GM12878 (cell line): ENCODE measurements at regions not wholly inside any gene's neighbourhood (a gene's known extent, or its start where the extent isn't known, plus 50 kb on each side); places are given as distances from the start of the nearest gene placed in this dataset.

Experiments
- ATAC-seq: fragments of 200-7000 bp; cut with Tn5 transposase; 3 replicates; pipeline ENCODE4 v1.9.1; 2020; ENCODE audit warnings: mild to moderate bottlenecking, moderate library complexity
- BruUV-seq: library from RNA; stranded (reverse); fragments of 400-500 nt; replicated peaks from 2 replicates; lab custom pipeline; 2021; lab: Mats Ljungman, UMichigan
- CTCF ChIA-PET: fragments of 300-600 bp; sonication (Branson Sonifier 250); formaldehyde crosslinking; extraction: SDS; loops from one replicate; lab custom pipeline; 2021; ENCODE audit warnings: inconsistent platforms; lab: Yijun Ruan, JAX
- POLR2A ChIA-PET: fragments of 350-600 bp; formaldehyde crosslinking; extraction: SDS; loops from one replicate; lab custom pipeline; 2021; ENCODE audit warnings: inconsistent platforms; lab: Charles Lee
- RAD21 ChIA-PET: fragments of 300-600 bp; sonication (Branson Sonifier 250); formaldehyde crosslinking; loops from one replicate; lab custom pipeline; 2023; ENCODE audit warnings: antibody characterized with exemption; ENCODE audit not compliant: unreplicated experiment; lab: Charles Lee
- SMC1A ChIA-PET: fragments of 300-600 bp; sonication (Branson Sonifier 250); formaldehyde crosslinking; loops from one replicate; lab custom pipeline; 2023; ENCODE audit not compliant: unreplicated experiment, uncharacterized antibody; lab: Charles Lee
- DNase-seq: peaks from one replicate; pipeline ENCODE4 v3.0.0-alpha.2; 2011; ENCODE audit warnings: low read depth, low spot score
- FAIRE-seq: peaks from 3 replicates; lab custom pipeline; 2011; peaks lifted over from hg19 to GRCh38; lab: Jason Lieb, UNC
- H2AFZ ChIP-seq: 2 replicates; pipeline ENCODE4 v1.6.0; 2011; ENCODE audit warnings: low read depth, low read length, control low read depth; ENCODE audit not compliant: control insufficient read depth
- H3K27ac ChIP-seq: 2 replicates; pipeline ENCODE4 v1.5.1; 2011; ENCODE audit warnings: control low read depth; ENCODE audit not compliant: control insufficient read depth, insufficient read depth
- H3K27me3 ChIP-seq, 2 experiments: replicated peaks in 1 of 2; 2 replicates each; pipeline versions ENCODE4 v1.6.0 to v1.6.1; 2011; ENCODE audit warnings: low read length in 1 of 2; ENCODE audit not compliant: control insufficient read depth in 2 of 2, insufficient read depth in 2 of 2
- H3K36me3 ChIP-seq, 2 experiments: 2 replicates each; pipeline ENCODE4 v1.5.1; 2011; ENCODE audit warnings: low read length in 1 of 2; ENCODE audit not compliant: control insufficient read depth in 2 of 2, insufficient read depth in 2 of 2
- H3K4me1 ChIP-seq: 2 replicates; pipeline ENCODE4 v1.6.1; 2011; ENCODE audit warnings: mild to moderate bottlenecking, low read length, moderate library complexity, mixed read lengths; ENCODE audit not compliant: control insufficient read depth, insufficient read depth
- H3K4me2 ChIP-seq: 2 replicates; pipeline ENCODE4 v1.6.0; 2011; ENCODE audit warnings: control low read depth; ENCODE audit not compliant: control insufficient read depth, insufficient read depth
- H3K4me3 ChIP-seq: fragments of 200-600 bp; sonication (generic); 2 replicates; pipeline ENCODE4 v1.5.1; 2016
- H3K79me2 ChIP-seq: 2 replicates; pipeline ENCODE4 v1.6.0; 2011; ENCODE audit warnings: low read length; ENCODE audit not compliant: control insufficient read depth, insufficient read depth
- H3K9ac ChIP-seq: 2 replicates; pipeline ENCODE4 v1.8.0; 2011; ENCODE audit warnings: low read length, control low read depth, mixed read lengths; ENCODE audit not compliant: control insufficient read depth, insufficient read depth
- H3K9me3 ChIP-seq: replicated peaks from 3 replicates; pipeline ENCODE4 v1.5.1; 2011; ENCODE audit warnings: mild to moderate bottlenecking, low read length; ENCODE audit not compliant: control insufficient read depth, insufficient read depth
- H4K20me1 ChIP-seq: 2 replicates; pipeline ENCODE4 v1.6.0; 2011; ENCODE audit not compliant: control insufficient read depth, insufficient read depth
- BHLHE40 ChIP-seq, 2 experiments: fragments of 450-650 bp in 1 of 2; IDR thresholded peaks; 2 replicates each; pipeline ENCODE4 v1.6.1; 2011 to 2017; ENCODE audit warnings: low read depth in 2 of 2, borderline replicate concordance in 1 of 2, improper control_type of control experiment in 1 of 2, low read length in 1 of 2, mild to moderate bottlenecking in 1 of 2
- CHD1 ChIP-seq: IDR thresholded peaks from 2 replicates; pipeline ENCODE4 v1.6.1; 2012; ENCODE audit warnings: low read depth, low read length, improper control_type of control experiment
- JUNB ChIP-seq: IDR thresholded peaks from 2 replicates; pipeline ENCODE4 v1.6.1; 2016; ENCODE audit warnings: antibody characterized with exemption, mild to moderate bottlenecking
- MEF2A ChIP-seq: IDR thresholded peaks from 2 replicates; pipeline ENCODE4 v1.6.1; 2011; ENCODE audit warnings: low read depth, mild to moderate bottlenecking, low read length, moderate library complexity; ENCODE audit not compliant: insufficient read depth
- MYB ChIP-seq: fragments of 150-350 bp; IDR thresholded peaks from 2 replicates; pipeline ENCODE4 v1.6.1; 2014; ENCODE audit warnings: mild to moderate bottlenecking, low read depth, low read length, borderline replicate concordance
- NFXL1 ChIP-seq: fragments of 450-650 bp; IDR thresholded peaks from 2 replicates; pipeline ENCODE4 v1.6.1; 2017; ENCODE audit warnings: antibody characterized with exemption, mild to moderate bottlenecking, borderline replicate concordance
- SUZ12 ChIP-seq: fragments of 200-600 bp; sonication (generic); IDR thresholded peaks from one replicate; pipeline ENCODE4 v1.6.1; 2018; ENCODE audit warnings: antibody characterized with exemption, mild to moderate bottlenecking; ENCODE audit not compliant: unreplicated experiment
- TCF3 ChIP-seq: IDR thresholded peaks from 2 replicates; pipeline ENCODE4 v1.6.1; 2012; ENCODE audit warnings: low read depth, mild to moderate bottlenecking, low read length, borderline replicate concordance; ENCODE audit not compliant: insufficient read depth
- YBX1 ChIP-seq: fragments of 450-650 bp; IDR thresholded peaks from 2 replicates; pipeline ENCODE4 v1.6.1; 2016; ENCODE audit warnings: antibody characterized with exemption
- ZBED1 ChIP-seq: IDR thresholded peaks from 2 replicates; pipeline ENCODE4 v1.6.1; 2016; ENCODE audit warnings: borderline replicate concordance
- WGBS: methylation state at CpG from one replicate; pipeline ENCODE4 v1.1.6; 2016; ENCODE audit warnings: low lambda C conversion rate; ENCODE audit not compliant: insufficient replicate concordance, insufficient coverage; ENCODE audit errors: missing lambda C conversion rate; 5-methylcytosine and 5-hydroxymethylcytosine counted together
- in situ Hi-C: fragments of 300-500 bp; cut with MboI; formaldehyde crosslinking; loops from 9 replicates; pipeline ENCODE4 v1.14.3; 2018; ENCODE audit warnings: mixed read lengths
- intact Hi-C: fragments of 100-400 bp; cut with micrococcal nuclease; formaldehyde crosslinking; loops from one replicate; pipeline ENCODE4 v1.14.2; 2022; ENCODE audit not compliant: unreplicated experiment
- TF ChIP-seq, protein P1 (sequence below): fragments of 450-650 bp; IDR thresholded peaks from 2 replicates; pipeline ENCODE4 v1.6.1; 2017; ENCODE audit warnings: mild to moderate bottlenecking, low read depth, inconsistent platforms; ENCODE audit not compliant: poor library complexity, severe bottlenecking

DNA sequence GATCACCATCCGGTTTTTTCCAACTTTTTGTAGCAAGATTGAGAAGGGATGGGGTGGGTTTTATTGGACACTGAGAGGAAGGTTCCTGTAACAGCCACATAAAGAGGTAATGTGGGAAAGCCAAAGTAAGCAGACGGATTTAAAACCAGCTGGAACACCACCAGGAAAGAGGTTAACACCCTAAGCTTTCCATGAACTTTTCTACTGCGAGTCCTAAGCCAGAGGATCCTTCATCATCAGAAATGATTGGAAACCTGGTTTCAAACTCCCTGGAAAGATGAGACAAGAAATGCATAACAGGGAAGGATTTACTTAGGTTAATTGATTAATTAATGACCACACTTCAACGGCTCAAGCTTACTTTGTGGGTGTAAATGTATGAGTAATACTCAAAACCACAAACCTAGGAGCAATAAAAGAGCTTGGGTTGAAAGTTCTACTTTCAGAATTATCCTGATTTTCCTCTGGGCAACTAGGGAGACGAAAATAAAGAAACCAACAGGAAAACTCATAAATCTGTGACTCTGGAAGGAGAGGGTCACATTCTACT, 91.5 kb downstream of the COX18 start:
- WGBS = 6% methylated on average over 5 of the region's 5 CpGs
- no peaks in the 10 kb centered on the region for H3K9me3 ChIP-seq
- RAD21 ChIA-PET = no interaction called here
- TF ChIP-seq SUZ12 = no peak
- no peak for TF ChIP-seq CHD1
- no peak for TF ChIP-seq BHLHE40 (IDR thresholded peaks at IDR 0.05; ENCODE audit: borderline replicate concordance in 1 of 2, low read depth in 2 of 2, low read length in 1 of 2)
- TF ChIP-seq ZBED1 = no peak
- TF ChIP-seq MYB = no peak
- no peak for TF ChIP-seq MEF2A
- TF ChIP-seq YBX1 = no peak
- TF ChIP-seq NFXL1 = no peak
- TF ChIP-seq, protein P1, sequence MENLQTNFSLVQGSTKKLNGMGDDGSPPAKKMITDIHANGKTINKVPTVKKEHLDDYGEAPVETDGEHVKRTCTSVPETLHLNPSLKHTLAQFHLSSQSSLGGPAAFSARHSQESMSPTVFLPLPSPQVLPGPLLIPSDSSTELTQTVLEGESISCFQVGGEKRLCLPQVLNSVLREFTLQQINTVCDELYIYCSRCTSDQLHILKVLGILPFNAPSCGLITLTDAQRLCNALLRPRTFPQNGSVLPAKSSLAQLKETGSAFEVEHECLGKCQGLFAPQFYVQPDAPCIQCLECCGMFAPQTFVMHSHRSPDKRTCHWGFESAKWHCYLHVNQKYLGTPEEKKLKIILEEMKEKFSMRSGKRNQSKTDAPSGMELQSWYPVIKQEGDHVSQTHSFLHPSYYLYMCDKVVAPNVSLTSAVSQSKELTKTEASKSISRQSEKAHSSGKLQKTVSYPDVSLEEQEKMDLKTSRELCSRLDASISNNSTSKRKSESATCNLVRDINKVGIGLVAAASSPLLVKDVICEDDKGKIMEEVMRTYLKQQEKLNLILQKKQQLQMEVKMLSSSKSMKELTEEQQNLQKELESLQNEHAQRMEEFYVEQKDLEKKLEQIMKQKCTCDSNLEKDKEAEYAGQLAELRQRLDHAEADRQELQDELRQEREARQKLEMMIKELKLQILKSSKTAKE = no peak
- TF ChIP-seq TCF3 = no peak
- no peak for TF ChIP-seq JUNB
- TF ChIP-seq, all 136 proteins: peak for 0
- Histone ChIP-seq H3K4me3 (no peak overlapping the region), H2AFZ (no peak overlapping the region), H3K27me3 (no peaks in the 10 kb centered on the region), H3K79me2 (no peaks in the 10 kb centered on the region), H4K20me1 (no peaks in the 10 kb centered on the region), H3K4me2 (no peak overlapping the region), H3K27ac (no peak overlapping the region), H3K4me1 (no peaks in the 10 kb centered on the region), H3K9ac (no peak overlapping the region), H3K36me3 (no peaks in the 10 kb centered on the region)
- no peak for ATAC-seq
- no peak for DNase-seq
- in situ Hi-C loops (no loop called here), intact Hi-C loops (no loop called here)
- SMC1A ChIA-PET = interaction anchor here (0.8 to 0.9 kb wide), 2 partner anchors 11 to 12 kb away, joined by 3 read pairs; no protein-coding TSS in a partner anchor
- POLR2A ChIA-PET = no interaction called here
- no TSS peak for BruUV-seq
- FAIRE-seq = no peak
- CTCF ChIA-PET = no interaction called here
